SK-N-SH treated with all-trans-retinoic acid at 6 μM for 48 hours (cell line): ENCODE measurements at regions not wholly inside any gene's neighbourhood (a gene's known extent, or its start where the extent isn't known, plus 50 kb on each side); places are given as distances from the start of the nearest gene placed in this dataset.

Source experiments
- ATAC-seq: fragments of 200-7000 bp; cut with Tn5 transposase; 3 replicates; pipeline ENCODE4 v1.9.1; 2020; ENCODE audit warnings: mild to moderate bottlenecking, moderate library complexity
- ARNTL ChIP-seq: fragments of 450-650 bp; formaldehyde crosslinking; IDR thresholded peaks from 2 replicates; pipeline ENCODE4 v1.5.0; 2020; ENCODE audit warnings: low read depth, mild to moderate bottlenecking, moderate library complexity, borderline replicate concordance
- BACH2 ChIP-seq: fragments of 250-450 bp; sonication (Bioruptor Pico); IDR thresholded peaks from 2 replicates; pipeline ENCODE4 v1.9.0; 2021; ENCODE audit warnings: mild to moderate bottlenecking, borderline replicate concordance
- CSRNP3 ChIP-seq: fragments of 250-450 bp; sonication (Bioruptor Pico); IDR thresholded peaks from 2 replicates; pipeline ENCODE4 v1.5.1; 2021; ENCODE audit warnings: mild to moderate bottlenecking, moderate library complexity
- ESRRG ChIP-seq: fragments of 250-450 bp; sonication (Bioruptor Pico); IDR thresholded peaks from 2 replicates; pipeline ENCODE4 v1.6.1; 2021; ENCODE audit warnings: mild to moderate bottlenecking
- GLIS3 ChIP-seq: fragments of 250-450 bp; sonication (Bioruptor Pico); IDR thresholded peaks from 2 replicates; pipeline ENCODE4 v1.5.0; 2020; ENCODE audit warnings: mild to moderate bottlenecking, moderate library complexity
- ISL1 ChIP-seq: fragments of 250-450 bp; sonication (Bioruptor Pico); IDR thresholded peaks from 2 replicates; pipeline ENCODE4 v2.1.2; 2022; ENCODE audit warnings: mild to moderate bottlenecking, moderate library complexity
- OSR1 ChIP-seq: fragments of 250-450 bp; sonication (Bioruptor Pico); IDR thresholded peaks from 2 replicates; pipeline ENCODE4 v1.8.0; 2022; ENCODE audit warnings: moderate library complexity, mild to moderate bottlenecking, inconsistent platforms
- PATZ1 ChIP-seq: fragments of 250-450 bp; sonication (Bioruptor Pico); IDR thresholded peaks from 2 replicates; pipeline ENCODE4 v1.8.0; 2020; ENCODE audit warnings: mild to moderate bottlenecking, moderate library complexity, borderline replicate concordance
- PPARA ChIP-seq: fragments of 250-450 bp; sonication (Bioruptor Pico); IDR thresholded peaks from 2 replicates; pipeline ENCODE4 v1.5.0; 2020; ENCODE audit warnings: mild to moderate bottlenecking, borderline replicate concordance
- SNAI2 ChIP-seq: fragments of 250-450 bp; sonication (Bioruptor Pico); IDR thresholded peaks from 2 replicates; pipeline ENCODE4 v1.5.0; 2020; ENCODE audit warnings: mild to moderate bottlenecking, moderate library complexity
- TCF4 ChIP-seq: fragments of 250-450 bp; sonication (Bioruptor Pico); IDR thresholded peaks from 2 replicates; pipeline ENCODE4 v1.8.0; 2021; ENCODE audit warnings: mild to moderate bottlenecking, moderate library complexity, borderline replicate concordance
- ZC3H10 ChIP-seq: fragments of 250-450 bp; sonication (Bioruptor Pico); IDR thresholded peaks from 2 replicates; pipeline ENCODE4 v1.5.1; 2021; ENCODE audit warnings: mild to moderate bottlenecking, moderate library complexity
- ZFP3 ChIP-seq: fragments of 250-450 bp; sonication (Bioruptor Pico); IDR thresholded peaks from 2 replicates; pipeline ENCODE4 v1.5.0; 2020; ENCODE audit warnings: mild to moderate bottlenecking, moderate library complexity
- ZFP30 ChIP-seq: fragments of 450-650 bp; formaldehyde crosslinking; IDR thresholded peaks from 2 replicates; pipeline ENCODE4 v1.5.0; 2022; ENCODE audit warnings: mild to moderate bottlenecking, moderate library complexity
- ZNF565 ChIP-seq: fragments of 450-650 bp; formaldehyde crosslinking; conservative IDR thresholded peaks from 2 replicates; pipeline ENCODE4 v1.5.0; 2020; ENCODE audit warnings: low read depth, mild to moderate bottlenecking, moderate library complexity
- ZNF8 ChIP-seq: fragments of 450-650 bp; formaldehyde crosslinking; IDR thresholded peaks from 2 replicates; pipeline ENCODE4 v1.5.0; 2020; ENCODE audit warnings: mild to moderate bottlenecking, moderate library complexity
- TF ChIP-seq, protein P1 (sequence below): fragments of 250-450 bp; sonication (Bioruptor Pico); IDR thresholded peaks from 2 replicates; pipeline ENCODE4 v1.5.0; 2020; ENCODE audit warnings: mild to moderate bottlenecking, moderate library complexity
- TF ChIP-seq, protein P2 (sequence below): fragments of 250-450 bp; sonication (Bioruptor Pico); IDR thresholded peaks from 2 replicates; pipeline ENCODE4 v1.5.1; 2020; ENCODE audit warnings: low read depth, mild to moderate bottlenecking, moderate library complexity
- TF ChIP-seq, protein P3 (sequence below): fragments of 250-450 bp; sonication (Bioruptor Pico); IDR thresholded peaks from 2 replicates; pipeline ENCODE4 v1.8.0; 2021; ENCODE audit warnings: low read depth, mild to moderate bottlenecking, moderate library complexity, borderline replicate concordance

DNA sequence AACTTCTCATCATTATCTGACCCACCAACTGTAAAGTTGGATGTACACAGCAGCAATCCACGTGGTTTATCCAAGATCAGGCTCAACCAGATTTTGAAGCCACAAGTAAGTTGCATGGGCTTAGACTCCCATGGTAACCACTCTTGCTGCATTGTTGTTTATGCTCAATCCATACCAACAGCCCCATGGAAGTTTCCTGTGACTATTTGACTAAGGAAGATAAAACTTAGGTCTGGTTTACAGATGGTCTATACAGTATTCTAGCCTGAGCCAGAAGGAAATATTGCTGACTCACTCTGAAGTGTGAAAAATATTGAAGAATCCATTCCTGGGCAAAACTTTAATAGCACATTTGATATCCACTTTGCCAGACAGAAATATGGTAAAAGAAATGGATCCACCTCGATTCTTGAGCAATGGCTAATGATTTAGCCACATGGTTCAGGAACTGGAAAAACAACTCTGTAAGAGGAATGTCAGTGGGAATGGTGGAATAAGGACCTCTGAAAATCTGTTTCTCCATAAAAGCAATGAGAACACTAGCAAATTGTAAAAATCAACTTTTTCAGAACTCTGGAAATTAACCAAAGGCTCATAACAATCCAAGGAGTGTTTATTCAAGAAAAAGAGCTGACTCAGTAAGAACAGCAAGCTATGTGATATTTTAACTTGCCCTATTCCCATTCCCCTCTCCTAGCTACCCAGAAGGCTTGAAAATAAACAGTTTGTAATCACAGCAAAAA lies 162.9 kb upstream of the STT3B start (continued):
- TF ChIP-seq, protein P1, sequence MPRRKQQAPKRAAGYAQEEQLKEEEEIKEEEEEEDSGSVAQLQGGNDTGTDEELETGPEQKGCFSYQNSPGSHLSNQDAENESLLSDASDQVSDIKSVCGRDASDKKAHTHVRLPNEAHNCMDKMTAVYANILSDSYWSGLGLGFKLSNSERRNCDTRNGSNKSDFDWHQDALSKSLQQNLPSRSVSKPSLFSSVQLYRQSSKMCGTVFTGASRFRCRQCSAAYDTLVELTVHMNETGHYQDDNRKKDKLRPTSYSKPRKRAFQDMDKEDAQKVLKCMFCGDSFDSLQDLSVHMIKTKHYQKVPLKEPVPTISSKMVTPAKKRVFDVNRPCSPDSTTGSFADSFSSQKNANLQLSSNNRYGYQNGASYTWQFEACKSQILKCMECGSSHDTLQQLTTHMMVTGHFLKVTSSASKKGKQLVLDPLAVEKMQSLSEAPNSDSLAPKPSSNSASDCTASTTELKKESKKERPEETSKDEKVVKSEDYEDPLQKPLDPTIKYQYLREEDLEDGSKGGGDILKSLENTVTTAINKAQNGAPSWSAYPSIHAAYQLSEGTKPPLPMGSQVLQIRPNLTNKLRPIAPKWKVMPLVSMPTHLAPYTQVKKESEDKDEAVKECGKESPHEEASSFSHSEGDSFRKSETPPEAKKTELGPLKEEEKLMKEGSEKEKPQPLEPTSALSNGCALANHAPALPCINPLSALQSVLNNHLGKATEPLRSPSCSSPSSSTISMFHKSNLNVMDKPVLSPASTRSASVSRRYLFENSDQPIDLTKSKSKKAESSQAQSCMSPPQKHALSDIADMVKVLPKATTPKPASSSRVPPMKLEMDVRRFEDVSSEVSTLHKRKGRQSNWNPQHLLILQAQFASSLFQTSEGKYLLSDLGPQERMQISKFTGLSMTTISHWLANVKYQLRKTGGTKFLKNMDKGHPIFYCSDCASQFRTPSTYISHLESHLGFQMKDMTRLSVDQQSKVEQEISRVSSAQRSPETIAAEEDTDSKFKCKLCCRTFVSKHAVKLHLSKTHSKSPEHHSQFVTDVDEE = no peak
- TF ChIP-seq OSR1 (CRISPR knock-in tag) (no peak), GLIS3 (CRISPR knock-in tag) (no peak), CSRNP3 (no peak), ZNF8 (CRISPR knock-in tag) (no peak)

DNA sequence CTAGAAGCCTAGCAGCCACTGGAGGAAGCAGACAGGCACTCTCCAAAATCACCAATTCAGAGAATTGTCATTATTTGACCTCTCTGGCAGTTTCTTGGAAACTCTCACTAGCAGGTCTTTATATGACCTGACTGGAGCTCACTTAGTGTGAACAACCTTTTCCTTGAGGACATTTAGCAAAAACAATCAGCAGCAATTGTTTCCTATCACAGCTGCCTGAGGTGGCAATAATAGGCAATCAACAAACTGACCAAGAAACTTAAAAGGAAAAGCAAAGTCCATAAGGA lies 162.4 kb upstream of the STT3B start:
- no peak for ATAC-seq
- TF ChIP-seq, protein P2, sequence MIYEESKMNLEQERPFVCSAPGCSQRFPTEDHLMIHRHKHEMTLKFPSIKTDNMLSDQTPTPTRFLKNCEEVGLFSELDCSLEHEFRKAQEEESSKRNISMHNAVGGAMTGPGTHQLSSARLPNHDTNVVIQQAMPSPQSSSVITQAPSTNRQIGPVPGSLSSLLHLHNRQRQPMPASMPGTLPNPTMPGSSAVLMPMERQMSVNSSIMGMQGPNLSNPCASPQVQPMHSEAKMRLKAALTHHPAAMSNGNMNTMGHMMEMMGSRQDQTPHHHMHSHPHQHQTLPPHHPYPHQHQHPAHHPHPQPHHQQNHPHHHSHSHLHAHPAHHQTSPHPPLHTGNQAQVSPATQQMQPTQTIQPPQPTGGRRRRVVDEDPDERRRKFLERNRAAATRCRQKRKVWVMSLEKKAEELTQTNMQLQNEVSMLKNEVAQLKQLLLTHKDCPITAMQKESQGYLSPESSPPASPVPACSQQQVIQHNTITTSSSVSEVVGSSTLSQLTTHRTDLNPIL (CRISPR knock-in tag) = no peak
- TF ChIP-seq OSR1 (CRISPR knock-in tag) = no peak
- no peak for TF ChIP-seq TCF4 (CRISPR knock-in tag)
- no peak for TF ChIP-seq PATZ1 (CRISPR knock-in tag)
- no peak for TF ChIP-seq ARNTL (CRISPR knock-in tag)
- no peak for TF ChIP-seq ZNF565 (CRISPR knock-in tag)
- TF ChIP-seq PPARA (CRISPR knock-in tag) = no peak
- no peak for TF ChIP-seq ZFP3
- TF ChIP-seq, all 23 proteins: peak for 0

DNA sequence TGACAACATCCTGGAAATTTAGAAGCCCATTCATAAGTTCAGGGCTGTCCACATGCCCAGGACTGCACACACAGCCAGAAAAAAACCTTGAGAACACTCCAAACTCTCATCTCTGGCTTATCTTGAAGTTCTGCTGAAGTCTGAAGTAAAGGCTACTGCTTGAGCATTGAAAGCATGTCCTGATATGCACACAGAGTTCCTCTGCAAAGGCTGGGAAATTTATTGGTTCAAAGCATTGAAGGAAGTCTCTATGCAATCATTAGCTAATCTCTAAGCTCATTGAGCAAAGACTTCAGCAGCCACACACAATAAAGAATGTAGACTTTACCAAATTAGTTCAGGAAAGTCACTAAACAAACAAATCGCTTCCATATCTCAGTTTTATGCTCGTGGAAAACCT lies 162.0 kb upstream of the STT3B start:
- TF ChIP-seq ARNTL (CRISPR knock-in tag) = no peak
- TF ChIP-seq ESRRG = no peak
- no peak for TF ChIP-seq BACH2 (CRISPR knock-in tag)
- TF ChIP-seq ZC3H10 (CRISPR knock-in tag) = no peak
- TF ChIP-seq, protein P3, sequence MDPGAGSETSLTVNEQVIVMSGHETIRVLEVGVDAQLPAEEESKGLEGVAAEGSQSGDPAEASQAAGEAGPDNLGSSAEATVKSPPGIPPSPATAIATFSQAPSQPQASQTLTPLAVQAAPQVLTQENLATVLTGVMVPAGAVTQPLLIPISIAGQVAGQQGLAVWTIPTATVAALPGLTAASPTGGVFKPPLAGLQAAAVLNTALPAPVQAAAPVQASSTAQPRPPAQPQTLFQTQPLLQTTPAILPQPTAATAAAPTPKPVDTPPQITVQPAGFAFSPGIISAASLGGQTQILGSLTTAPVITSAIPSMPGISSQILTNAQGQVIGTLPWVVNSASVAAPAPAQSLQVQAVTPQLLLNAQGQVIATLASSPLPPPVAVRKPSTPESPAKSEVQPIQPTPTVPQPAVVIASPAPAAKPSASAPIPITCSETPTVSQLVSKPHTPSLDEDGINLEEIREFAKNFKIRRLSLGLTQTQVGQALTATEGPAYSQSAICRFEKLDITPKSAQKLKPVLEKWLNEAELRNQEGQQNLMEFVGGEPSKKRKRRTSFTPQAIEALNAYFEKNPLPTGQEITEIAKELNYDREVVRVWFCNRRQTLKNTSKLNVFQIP (CRISPR knock-in tag) = no peak
- TF ChIP-seq ZFP30 (CRISPR knock-in tag) = no peak
- TF ChIP-seq ISL1 (CRISPR knock-in tag) = no peak
- TF ChIP-seq OSR1 (CRISPR knock-in tag) = no peak
- TF ChIP-seq SNAI2 = no peak
- TF ChIP-seq, all 23 proteins: peak for 0
- ATAC-seq = no peak
